OCI-LY3 (cell line): ENCODE measurements at regions not wholly inside any gene's neighbourhood (a gene's known extent, or its start where the extent isn't known, plus 50 kb on each side); places are given as distances from the start of the nearest gene placed in this dataset.
A peak's percentile ranks its signal among the peaks of the same experiment; 100 is the strongest.

ENCODE experiments used
- H2AFZ ChIP-seq: fragments of 200-600, 300-600 bp; shearing (Covaris generic); 2 replicates; pipeline ENCODE4 v1.6.0; 2014; ENCODE audit warnings: antibody characterized with exemption, low read depth, low read length
- H3K27ac ChIP-seq: fragments of 200-600, 300-600 bp; sonication (generic); 2 replicates; pipeline ENCODE4 v1.5.1; 2014; ENCODE audit warnings: mild to moderate bottlenecking, low read length, moderate library complexity, mixed read lengths
- H3K27me3 ChIP-seq: fragments of 200-600, 300-600 bp; sonication (generic); 2 replicates; pipeline ENCODE4 v1.6.1; 2014; ENCODE audit warnings: low read depth, low read length, mixed read lengths
- H3K36me3 ChIP-seq: fragments of 200-600, 300-600 bp; sonication (generic); replicated peaks from 2 replicates; pipeline ENCODE3; 2014; ENCODE audit warnings: low read depth, low read length, mixed read lengths
- H3K4me1 ChIP-seq: fragments of 300-600, 200-600 bp; sonication (generic); 2 replicates; pipeline ENCODE4 v1.6.1; 2014; ENCODE audit warnings: low read length, mixed read lengths
- H3K4me2 ChIP-seq: fragments of 200-600, 300-600 bp; sonication (generic); 2 replicates; pipeline ENCODE4 v1.6.1; 2014; ENCODE audit warnings: low read length, mixed read lengths
- H3K4me3 ChIP-seq: fragments of 300-600, 200-600 bp; sonication (generic); 2 replicates; pipeline ENCODE4 v1.5.1; 2014; ENCODE audit warnings: antibody characterized with exemption, mild to moderate bottlenecking, low read length, moderate library complexity
- H3K79me2 ChIP-seq: fragments of 300-600, 200-600 bp; shearing (Covaris generic); 2 replicates; pipeline ENCODE4 v1.6.1; 2014; ENCODE audit warnings: mild to moderate bottlenecking, low read length, mixed read lengths
- H3K9ac ChIP-seq: fragments of 300-600, 200-600 bp; shearing (Covaris generic); 2 replicates; pipeline ENCODE4 v1.6.0; 2014; ENCODE audit warnings: mild to moderate bottlenecking, low read length, moderate library complexity
- H3K9me3 ChIP-seq: fragments of 200-600, 300-600 bp; shearing (Covaris generic); 2 replicates; pipeline ENCODE4 v1.6.1; 2014; ENCODE audit warnings: low read length, mixed read lengths; ENCODE audit not compliant: insufficient read depth
- H4K20me1 ChIP-seq: fragments of 200-600, 300-600 bp; sonication (generic); 2 replicates; pipeline ENCODE4 v1.6.1; 2016; ENCODE audit warnings: low read length, mixed read lengths; ENCODE audit not compliant: insufficient read depth
- CTCF ChIP-seq: fragments of 200-600, 300-600 bp; sonication (generic); IDR thresholded peaks from 2 replicates; pipeline ENCODE4 v1.5.1; 2014; ENCODE audit warnings: antibody characterized with exemption, low read length, low read depth
- EZH2phosphoT487 ChIP-seq: fragments of 200-600 bp; shearing (Covaris generic); IDR thresholded peaks from 2 replicates; pipeline ENCODE4 v1.6.1; 2018; ENCODE audit warnings: antibody characterized with exemption, mixed run types, low read depth

- Histone ChIP-seq H3K27me3 (no peaks in the 10 kb centered on the region), H2AFZ (no peak overlapping the region), H3K36me3 (no peaks in the 10 kb centered on the region), H3K4me3 (no peak overlapping the region), H3K79me2 (no peaks in the 10 kb centered on the region), H3K4me2 (no peak overlapping the region), H3K9ac (no peak overlapping the region), H3K9me3 (peaks cover 11% of the 10 kb centered on the region), H4K20me1 (no peaks in the 10 kb centered on the region), H3K27ac (no peak overlapping the region), H3K4me1 (peaks cover 35% of the 10 kb centered on the region)
- TF ChIP-seq EZH2phosphoT487 (no peak), CTCF (no peak)
Observed at GRCh38 chr3:194888916-194889315, 203.2 kb downstream of the FAM43A start.

GRCh38 chr3:194890091-194890490 lies 204.4 kb downstream of the FAM43A start:
- Histone ChIP-seq H3K36me3 (peaks cover 3% of the 10 kb centered on the region), H3K4me2 (peak overlapping the region; percentile 24), H3K9me3 (peaks cover 7% of the 10 kb centered on the region; the same call in 1 of the 2 replicates), H2AFZ (no peak overlapping the region), H3K27ac (no peak overlapping the region), H3K9ac (no peak overlapping the region), H3K4me1 (peaks cover 35% of the 10 kb centered on the region), H3K27me3 (no peaks in the 10 kb centered on the region), H3K4me3 (no peak overlapping the region), H4K20me1 (no peaks in the 10 kb centered on the region), H3K79me2 (no peaks in the 10 kb centered on the region)
- TF ChIP-seq EZH2phosphoT487 (no peak), CTCF (no peak)

GRCh38 chr3:194893121-194893987 lies 207.7 kb downstream of the FAM43A start:
- H2AFZ ChIP-seq: no peak overlapping the region
- no peaks in the 10 kb centered on the region for H3K79me2 ChIP-seq
- H3K4me3 ChIP-seq: peak overlapping the region; percentile 38
- no peak for TF ChIP-seq EZH2phosphoT487
- TF ChIP-seq CTCF: no peak
- no peaks in the 10 kb centered on the region for H3K27me3 ChIP-seq
- H3K9me3 ChIP-seq: peaks cover 7% of the 10 kb centered on the region; the same call in 1 of the 2 replicates
- H3K27ac ChIP-seq: peak overlapping the region; percentile 24; the same call in 1 of the 2 replicates
- peaks cover 3% of the 10 kb centered on the region for H3K36me3 ChIP-seq
- peaks cover 42% of the 10 kb centered on the region for H3K4me1 ChIP-seq
- no peak overlapping the region for H3K9ac ChIP-seq
- H3K4me2 ChIP-seq: peak overlapping the region; percentile 50
- no peaks in the 10 kb centered on the region for H4K20me1 ChIP-seq

- H3K9me3 ChIP-seq: peaks cover 13% of the 10 kb centered on the region; the same call in 1 of the 2 replicates
- H2AFZ ChIP-seq: no peak overlapping the region
- no peak overlapping the region for H3K27ac ChIP-seq
- H3K79me2 ChIP-seq: no peaks in the 10 kb centered on the region
- H3K4me1 ChIP-seq: peaks cover 42% of the 10 kb centered on the region
- peaks cover 3% of the 10 kb centered on the region for H3K36me3 ChIP-seq
- H3K9ac ChIP-seq: no peak overlapping the region
- H3K4me3 ChIP-seq: no peak overlapping the region
- no peaks in the 10 kb centered on the region for H3K27me3 ChIP-seq
- H3K4me2 ChIP-seq: no peak overlapping the region
- TF ChIP-seq CTCF (no peak), EZH2phosphoT487 (no peak)
- H4K20me1 ChIP-seq: no peaks in the 10 kb centered on the region
Observed at GRCh38 chr3:194894538-194894937, 208.9 kb downstream of the FAM43A start.
